Coronary artery (tissue), 2 donors: ENCODE measurements at regions not wholly inside any gene's neighbourhood (a gene's known extent, or its start where the extent isn't known, plus 50 kb on each side); places are given as distances from the start of the nearest gene placed in this dataset.

Experiments
- DNase-seq: peaks from one replicate; pipeline ENCODE4 v3.0.0-alpha.2; 2017; ENCODE audit warnings: low spot score
- H3K27ac ChIP-seq, 2 donors: fragments of 200-600 bp; sonication (generic); one replicate each; pipeline ENCODE4 v1.5.1; 2016 to 2019
- H3K4me3 ChIP-seq: fragments of 200-600 bp; sonication (generic); 2 replicates; pipeline ENCODE4 v1.5.1; 2016; ENCODE audit warnings: mild to moderate bottlenecking, moderate library complexity
- CTCF ChIP-seq: fragments of 200-600 bp; sonication (generic); IDR thresholded peaks from one replicate; pipeline ENCODE4 v1.5.1; 2019; ENCODE audit warnings: antibody characterized with exemption

DNA sequence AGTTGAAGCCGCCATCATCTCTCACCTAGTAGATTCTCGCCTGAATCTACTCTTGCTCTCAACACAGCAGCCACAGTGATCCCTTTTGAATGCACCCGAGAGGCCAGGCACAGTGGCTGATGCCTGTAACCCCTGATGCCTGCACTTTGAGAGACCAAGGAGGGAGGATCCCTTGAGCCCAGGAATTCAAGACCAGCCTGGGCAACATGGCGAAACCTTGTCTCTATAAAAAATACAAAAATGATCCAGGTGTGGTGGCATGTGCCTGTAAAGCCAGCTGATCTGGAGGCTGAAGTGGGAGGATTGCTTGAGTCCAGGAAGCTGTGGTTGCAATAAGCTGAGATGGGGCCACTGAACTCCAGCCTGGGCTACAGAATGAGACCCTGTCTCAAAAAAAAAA is 60.3 kb upstream of the EML4 start:
- Histone ChIP-seq H3K27ac (no peak overlapping the region), H3K4me3 (no peak overlapping the region)
- no peak for DNase-seq
- no peak for TF ChIP-seq CTCF

- no peak for DNase-seq
- H3K27ac ChIP-seq: no peak overlapping the region
- no peak overlapping the region for H3K4me3 ChIP-seq
- TF ChIP-seq CTCF: no peak
Observed at GRCh38 chr2:42109959-42110640, 59.1 kb upstream of the EML4 start.

DNA sequence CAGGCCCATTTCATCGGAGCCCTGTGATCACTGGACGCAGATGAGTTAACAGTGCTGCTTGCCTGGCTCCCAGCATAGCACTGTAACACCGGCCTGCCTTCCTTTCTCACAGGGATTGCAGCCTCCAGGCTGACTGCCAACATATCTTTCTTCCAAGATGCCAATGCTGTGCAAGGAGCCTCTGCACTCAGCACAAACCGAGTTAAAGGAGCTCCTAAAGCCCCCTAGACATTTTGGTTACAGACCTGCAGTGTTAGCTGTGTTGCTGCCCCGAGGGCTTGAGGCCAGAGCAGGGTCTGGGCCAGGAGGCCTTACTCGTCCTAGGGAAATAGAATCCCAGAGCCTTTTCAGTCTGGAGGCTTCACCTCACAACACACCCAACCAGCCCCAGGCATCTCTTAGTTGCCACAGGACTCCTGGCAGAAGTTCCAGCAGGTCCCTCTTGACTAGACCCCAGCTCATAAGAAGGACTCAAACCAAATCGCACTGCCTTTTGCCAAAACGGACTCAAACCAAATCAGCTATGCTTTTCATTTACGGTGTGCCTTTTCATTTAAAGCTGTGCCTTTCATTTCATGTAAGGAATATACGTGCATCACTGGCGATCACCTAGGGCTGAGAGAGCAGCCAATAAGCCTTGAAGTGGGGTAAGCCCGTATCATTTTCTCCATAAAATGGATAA is 58.4 kb upstream of the EML4 start:
- Histone ChIP-seq H3K27ac (no peak overlapping the region), H3K4me3 (no peak overlapping the region)
- TF ChIP-seq CTCF: no peak
- DNase-seq: no peak

GRCh38 chr2:42112418-42112817 is 56.7 kb upstream of the EML4 start:
- Histone ChIP-seq H3K4me3 (no peak overlapping the region), H3K27ac (no peak overlapping the region)
- no peak for DNase-seq
- TF ChIP-seq CTCF: no peak

GRCh38 chr2:42113452-42113851 is 55.7 kb upstream of the EML4 start:
- TF ChIP-seq CTCF: no peak
- no peak overlapping the region for H3K27ac ChIP-seq
- no peak for DNase-seq
- H3K4me3 ChIP-seq: no peak overlapping the region

- Histone ChIP-seq H3K27ac (no peak overlapping the region), H3K4me3 (no peak overlapping the region)
- no peak for DNase-seq
- TF ChIP-seq CTCF: no peak
Observed at GRCh38 chr2:42114091-42114490, 55.1 kb upstream of the EML4 start.

DNA sequence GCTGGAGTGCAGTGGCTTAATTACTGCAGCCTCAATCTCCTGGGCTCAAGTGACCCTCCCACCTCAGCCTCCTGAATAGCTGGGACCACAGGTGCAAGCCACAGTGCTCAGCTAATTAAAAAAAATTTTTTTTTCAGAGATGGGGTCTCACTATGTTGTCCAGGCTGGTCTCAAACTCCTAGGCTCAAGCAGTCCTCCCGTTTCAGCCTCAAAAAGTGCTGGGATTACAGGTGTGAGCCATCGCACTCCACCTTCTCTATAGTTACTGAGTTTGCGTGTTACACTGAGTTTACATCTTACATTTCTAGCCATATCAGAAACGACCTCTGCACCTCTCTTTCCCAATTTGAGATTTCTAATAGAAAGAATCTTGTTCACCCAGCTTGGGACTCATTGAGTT is 53.6 kb upstream of the EML4 start:
- no peak overlapping the region for H3K27ac ChIP-seq
- no peak for TF ChIP-seq CTCF
- no peak for DNase-seq

More for the DNA sequence above, 53.6 kb upstream of the EML4 start:
- H3K4me3 ChIP-seq: no peak overlapping the region
